AML-193 (cell line): ENCODE measurements at regions not wholly inside any gene's neighbourhood (a gene's known extent, or its start where the extent isn't known, plus 50 kb on each side); places are given as distances from the start of the nearest gene placed in this dataset.

Experiments used
- DNase-seq, 2 experiments: peaks; one replicate each; lab custom pipeline; 2025; lab: John Stamatoyannopoulos, UW

- no peak for DNase-seq
Observed at GRCh38 chr2:173822889-173823542, 142.2 kb downstream of the SP3 start.

GRCh38 chr2:173823543-173823939, 141.6 kb downstream of the SP3 start:
- DNase-seq = no peak

- no peak for DNase-seq
Observed at GRCh38 chr2:173828189-173829142, 136.7 kb downstream of the SP3 start.

- DNase-seq = no peak
Observed at GRCh38 chr2:173829727-173830126, 135.4 kb downstream of the SP3 start.

GRCh38 chr2:173830170-173830569, 135.0 kb downstream of the SP3 start:
- no peak for DNase-seq

GRCh38 chr2:173831312-173832229, 133.6 kb downstream of the SP3 start:
- DNase-seq = no peak

GRCh38 chr2:173834141-173834540, 131.0 kb downstream of the SP3 start:
- no peak for DNase-seq

DNA sequence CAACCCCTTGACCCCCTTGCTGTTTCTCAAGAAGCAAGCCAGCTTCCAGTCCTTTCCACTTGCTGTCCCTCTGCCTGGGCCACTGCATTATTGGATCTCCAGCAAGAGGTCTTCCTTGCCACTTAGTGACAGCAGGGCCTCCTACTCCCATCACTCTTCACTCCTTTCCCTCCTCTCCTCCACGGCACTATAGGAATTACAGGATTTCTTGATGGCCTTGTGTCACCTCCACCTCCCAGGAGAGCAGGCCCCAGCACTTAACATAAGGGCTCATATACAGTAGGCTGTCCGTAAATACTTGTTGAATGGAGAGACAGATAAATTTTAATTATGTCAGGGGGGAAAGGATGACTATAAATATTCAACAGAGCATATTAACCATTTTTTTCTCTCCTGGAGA, 129.4 kb downstream of the SP3 start:
- no peak for DNase-seq

DNA sequence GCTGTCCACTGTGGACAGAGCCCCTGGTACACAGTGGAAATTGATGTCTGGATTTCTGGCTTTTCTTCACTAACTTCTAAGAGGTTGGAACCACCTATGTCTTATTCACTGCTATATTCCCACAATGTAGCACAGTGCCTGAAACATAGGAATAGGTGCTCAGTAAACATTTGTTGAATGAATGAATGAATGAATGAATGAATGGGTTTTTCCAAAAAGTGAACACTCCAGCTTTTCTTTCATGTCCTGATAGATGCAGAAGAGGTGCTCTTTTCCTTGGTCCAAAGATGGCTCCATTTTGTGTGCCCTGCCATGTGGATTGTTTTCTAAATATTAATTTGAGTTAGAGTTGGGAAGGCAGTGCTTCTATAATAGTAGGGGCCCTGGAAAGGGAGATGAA, 124.1 kb downstream of the SP3 start:
- DNase-seq = no peak

DNA sequence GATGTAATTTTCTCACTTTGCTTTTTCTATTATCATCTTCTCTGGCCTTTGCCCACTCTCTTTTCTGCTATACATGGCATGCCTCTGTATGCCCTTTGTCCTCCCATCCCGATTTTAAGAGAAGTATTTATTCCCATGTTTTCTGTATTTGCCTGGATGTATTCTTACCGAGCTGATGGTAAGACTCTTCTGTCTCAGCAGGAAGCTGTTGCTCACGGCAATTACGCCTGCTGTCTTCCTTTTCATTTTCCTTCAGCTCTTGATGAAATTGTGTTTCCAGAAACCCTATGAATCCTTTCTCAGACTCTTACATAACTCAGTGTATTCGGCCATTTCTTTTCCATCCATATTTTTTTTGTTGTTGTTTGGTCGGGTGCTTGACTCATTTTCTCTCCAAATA, 121.6 kb downstream of the SP3 start:
- no peak for DNase-seq

DNA sequence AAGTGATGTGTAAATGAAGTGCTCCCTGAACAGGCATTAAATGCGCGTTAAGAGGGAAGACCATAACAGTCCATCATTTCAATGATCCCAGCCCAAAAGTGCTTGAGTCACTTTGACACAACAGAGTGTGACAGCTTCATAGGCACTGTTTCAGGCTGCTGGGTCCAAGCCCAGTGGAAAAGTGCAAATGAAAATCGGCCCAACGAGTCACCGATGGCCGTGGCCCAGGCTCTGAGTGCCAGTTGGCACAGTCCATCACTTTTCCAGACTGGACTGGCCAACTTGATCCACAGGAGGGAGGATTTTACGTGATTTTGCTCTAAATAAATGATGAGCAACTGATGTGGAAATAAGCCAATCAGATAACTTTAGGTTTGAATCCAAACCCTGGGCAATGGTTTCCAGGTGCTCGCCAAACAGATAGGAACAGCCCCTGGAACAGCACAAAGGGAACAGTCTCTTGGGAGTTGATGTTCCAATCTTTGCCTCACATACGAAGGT, 114.0 kb downstream of the SP3 start:
- DNase-seq = no peak

- DNase-seq = no peak
Observed at GRCh38 chr2:173854141-173854540, 111.0 kb downstream of the SP3 start.

DNA sequence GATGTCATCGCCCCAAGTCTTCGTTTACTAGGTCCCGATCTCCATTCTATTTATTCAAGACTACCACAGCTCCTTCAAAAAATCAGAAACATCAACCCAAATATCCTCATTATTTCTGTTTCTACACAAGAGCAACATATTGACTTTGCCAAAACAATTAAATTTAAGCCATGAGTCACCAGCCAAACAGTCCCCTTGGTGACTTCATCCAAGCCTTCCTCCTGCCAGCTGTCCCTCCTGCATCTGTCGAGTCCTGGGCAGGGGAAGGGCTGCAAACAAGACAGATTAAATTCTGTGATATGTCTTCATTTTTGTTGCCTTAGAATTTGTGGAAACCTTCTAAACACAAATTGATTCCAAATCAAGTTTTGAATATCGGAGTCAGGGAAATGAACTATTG, 110.3 kb downstream of the SP3 start:
- no peak for DNase-seq

- no peak for DNase-seq
Observed at GRCh38 chr2:173855661-173856060, 109.5 kb downstream of the SP3 start.
